ENCODE measurements at regions not wholly inside any gene's neighbourhood (a gene's known extent, or its start where the extent isn't known, plus 50 kb on each side); places are given as distances from the start of the nearest gene placed in this dataset.

GRCh38 chrX:42973321-42973720, 195.4 kb upstream of the PPP1R2C start:
- no peak overlapping the region for H2AFZ ChIP-seq

GRCh38 chrX:42975906-42976305, 197.9 kb upstream of the PPP1R2C start:
- Histone ChIP-seq H3K27ac (no peak overlapping the region), H2AFZ (no peak overlapping the region), H3K79me2 (ENCODE audit: low read depth) (no peaks in the 10 kb centered on the region), H3K27me3 (ENCODE audit: insufficient read depth, low read depth) (no peaks in the 10 kb centered on the region), H3K4me1 (replicated peaks; ENCODE audit: insufficient read depth) (0 out of 2 replicates have a peak, but pooled peaks cover 14% of the 10 kb centered on the region), H3K36me3 (ENCODE audit: low read depth) (no peaks in the 10 kb centered on the region), H3K4me3 (no peak overlapping the region), H3F3A (ENCODE audit: insufficient read depth, low read depth) (no peaks in the 10 kb centered on the region), H3K9me3 (ENCODE audit: insufficient read depth, low read depth) (no peaks in the 10 kb centered on the region), H3K9me2 (ENCODE audit: insufficient read depth) (no peaks in the 10 kb centered on the region), H3K4me2 (no peak overlapping the region), H4K20me1 (ENCODE audit: insufficient read depth) (no peaks in the 10 kb centered on the region)
- POLR2A ChIA-PET (ENCODE audit: unreplicated experiment), result no interaction called here
- no peak for TF ChIP-seq CTCF (conservative IDR thresholded peaks at IDR 0.05)
- TF ChIP-seq EZH2 (IDR thresholded peaks at IDR 0.05; ENCODE audit: low read depth), result no peak
- no TSS peak for BruUV-seq (replicated peaks)
- DNase-seq, result no peak
- CTCF ChIA-PET, result no interaction called here
- intact Hi-C loops (cut with micrococcal nuclease; ENCODE audit: unreplicated experiment), result no loop called here

More at GRCh38 chrX:42973321-42973720, 195.4 kb upstream of the PPP1R2C start:
- no peaks in the 10 kb centered on the region for H3F3A ChIP-seq (ENCODE audit: insufficient read depth, low read depth)
- no peaks in the 10 kb centered on the region for H3K36me3 ChIP-seq (ENCODE audit: low read depth)
- no peaks in the 10 kb centered on the region for H4K20me1 ChIP-seq (ENCODE audit: insufficient read depth)
- POLR2A ChIA-PET (ENCODE audit: unreplicated experiment), result no interaction called here
- CTCF ChIA-PET, result no interaction called here
- intact Hi-C loops (cut with micrococcal nuclease; ENCODE audit: unreplicated experiment), result no loop called here
- H3K27me3 ChIP-seq (ENCODE audit: insufficient read depth, low read depth), result no peaks in the 10 kb centered on the region
- no peaks in the 10 kb centered on the region for H3K9me2 ChIP-seq (ENCODE audit: insufficient read depth)
- H3K27ac ChIP-seq, result no peak overlapping the region
- H3K4me3 ChIP-seq, result no peak overlapping the region
- H3K79me2 ChIP-seq (ENCODE audit: low read depth), result no peaks in the 10 kb centered on the region
- no peak overlapping the region for H3K4me2 ChIP-seq
- TF ChIP-seq CTCF (conservative IDR thresholded peaks at IDR 0.05), result no peak
- TF ChIP-seq EZH2 (IDR thresholded peaks at IDR 0.05; ENCODE audit: low read depth), result no peak
- DNase-seq, result no peak
- 0 out of 2 replicates have a peak, but pooled peaks cover 9% of the 10 kb centered on the region for H3K4me1 ChIP-seq (replicated peaks; ENCODE audit: insufficient read depth)
- no TSS peak for BruUV-seq (replicated peaks)
- H3K9me3 ChIP-seq (ENCODE audit: insufficient read depth, low read depth), result no peaks in the 10 kb centered on the region

- CTCF ChIA-PET, result no interaction called here
- intact Hi-C loops (cut with micrococcal nuclease; ENCODE audit: unreplicated experiment), result no loop called here
- H3K79me2 ChIP-seq (ENCODE audit: low read depth), result no peaks in the 10 kb centered on the region
Observed at GRCh38 chrX:42976746-42977366, 198.9 kb upstream of the PPP1R2C start.

More at GRCh38 chrX:42976746-42977366, 198.9 kb upstream of the PPP1R2C start:
- H3K27me3 ChIP-seq (ENCODE audit: insufficient read depth, low read depth), result no peaks in the 10 kb centered on the region
- H3K9me2 ChIP-seq (ENCODE audit: insufficient read depth), result no peaks in the 10 kb centered on the region
- DNase-seq, result peak; percentile 26 to 41
- no peaks in the 10 kb centered on the region for H3K36me3 ChIP-seq (ENCODE audit: low read depth)
- no peak overlapping the region for H3K27ac ChIP-seq
- H3K4me3 ChIP-seq, result no peak overlapping the region
- TF ChIP-seq EZH2 (IDR thresholded peaks at IDR 0.05; ENCODE audit: low read depth) (no peak), CTCF (conservative IDR thresholded peaks at IDR 0.05) (no peak)
- 0 out of 2 replicates have a peak overlapping the region, but pooled peaks have one; percentile 26 for H3K4me2 ChIP-seq
- no peak overlapping the region for H2AFZ ChIP-seq
- BruUV-seq (replicated peaks), result no TSS peak
- no peaks in the 10 kb centered on the region for H4K20me1 ChIP-seq (ENCODE audit: insufficient read depth)
- POLR2A ChIA-PET (ENCODE audit: unreplicated experiment), result no interaction called here
- H3F3A ChIP-seq (ENCODE audit: insufficient read depth, low read depth), result no peaks in the 10 kb centered on the region
- H3K9me3 ChIP-seq (ENCODE audit: insufficient read depth, low read depth), result no peaks in the 10 kb centered on the region
- 0 out of 2 replicates have a peak, but pooled peaks cover 14% of the 10 kb centered on the region for H3K4me1 ChIP-seq (replicated peaks; ENCODE audit: insufficient read depth)
